HG03060 (cell line): ENCODE measurements at regions not wholly inside any gene's neighbourhood (a gene's known extent, or its start where the extent isn't known, plus 50 kb on each side); places are given as distances from the start of the nearest gene placed in this dataset.

Experiments used
- ATAC-seq: cut with Tn5 transposase; IDR thresholded peaks from one replicate; pipeline ENCODE4 v1.9.1; 2021; ENCODE audit warnings: low read depth, moderate number of reproducible peaks; ENCODE audit not compliant: unreplicated experiment

DNA sequence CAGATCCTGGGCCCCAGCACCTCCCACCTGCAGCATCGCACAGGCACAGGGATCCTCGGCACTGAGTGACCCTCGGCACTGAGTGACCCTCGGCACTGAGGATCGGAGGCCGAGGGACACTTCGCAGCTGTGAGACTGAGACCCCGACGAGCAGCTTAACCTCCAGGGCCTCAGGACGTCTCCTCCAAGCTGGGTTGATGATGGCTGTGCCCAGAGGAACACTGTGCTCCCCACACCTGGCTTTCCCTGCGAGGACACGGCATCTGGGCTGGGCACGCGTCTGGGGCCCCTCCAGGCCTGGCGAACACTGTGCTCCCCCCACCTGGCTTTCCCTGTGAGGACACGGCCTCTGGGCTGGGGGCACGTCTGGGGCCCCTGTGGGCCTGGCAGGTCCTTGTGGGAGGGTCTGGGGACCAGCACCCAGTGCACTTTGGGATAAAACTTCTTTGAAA, 158.3 kb upstream of the PPP2R2D start:
- ATAC-seq, result no peak

DNA sequence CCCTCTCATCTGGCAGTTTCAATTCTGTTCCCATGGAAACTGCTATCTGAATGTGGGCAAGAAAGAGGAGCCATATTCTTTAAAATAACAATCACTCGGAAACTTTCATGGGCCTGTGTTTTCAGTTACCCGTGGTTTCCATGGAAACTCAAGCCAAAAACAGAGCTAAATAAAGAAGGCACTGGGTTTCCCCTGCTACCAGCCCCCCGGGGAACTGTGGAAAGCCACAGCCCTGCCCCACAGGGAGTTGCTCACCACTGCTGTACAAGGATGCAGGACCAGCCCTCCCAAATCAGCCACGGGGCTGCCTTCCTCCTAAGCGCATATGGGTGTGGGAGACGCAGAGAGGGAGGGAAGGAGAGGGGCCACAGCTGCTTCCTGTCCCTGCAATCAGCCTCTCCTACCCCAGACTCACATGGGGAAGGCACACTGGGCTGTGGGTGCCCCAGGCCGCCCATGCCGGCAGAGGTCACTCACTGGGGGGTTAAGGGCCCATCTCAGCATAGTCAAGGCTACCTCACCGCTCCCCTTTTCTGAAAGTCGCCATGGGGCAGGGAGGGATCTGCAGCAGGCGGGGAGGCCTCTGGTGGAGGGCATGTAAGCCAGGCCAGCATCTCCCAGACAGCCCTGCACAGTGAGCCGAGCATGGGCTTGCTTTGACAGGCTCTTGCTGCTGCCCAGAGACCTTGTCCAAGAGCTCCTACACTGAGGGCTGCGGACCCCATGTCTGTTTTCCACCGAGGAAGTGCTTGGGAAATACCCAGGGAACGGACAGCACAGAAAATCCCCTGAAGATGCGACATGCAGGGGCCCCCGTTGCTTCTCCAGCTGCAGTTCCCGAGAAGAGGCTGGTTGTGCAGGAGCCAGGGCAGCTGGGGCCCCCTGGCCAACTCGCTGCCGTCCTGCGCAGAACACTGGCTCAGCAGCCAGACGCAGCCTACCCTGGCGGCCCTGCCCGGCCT, 157.3 kb upstream of the PPP2R2D start:
- peak; percentile 67 for ATAC-seq

DNA sequence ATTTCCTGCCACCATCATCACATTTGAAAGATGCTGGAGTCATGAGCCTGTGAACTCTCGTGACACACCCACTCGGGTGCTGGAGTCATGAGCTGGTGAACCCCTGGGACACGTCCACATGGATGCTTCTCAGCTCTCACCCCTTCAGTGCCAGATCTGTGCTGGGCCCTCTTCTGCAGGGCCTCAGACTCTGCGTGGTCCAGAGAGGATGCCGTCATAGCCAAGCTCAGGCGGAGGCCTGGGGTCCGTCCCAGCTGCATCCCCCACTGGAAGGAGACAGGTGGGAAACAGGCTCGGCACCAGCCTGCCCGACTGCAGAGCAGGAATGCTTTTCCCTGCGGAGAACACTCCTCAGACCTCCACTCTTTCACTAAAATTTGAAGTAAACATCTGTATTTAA, 156.5 kb upstream of the PPP2R2D start:
- no peak for ATAC-seq

DNA sequence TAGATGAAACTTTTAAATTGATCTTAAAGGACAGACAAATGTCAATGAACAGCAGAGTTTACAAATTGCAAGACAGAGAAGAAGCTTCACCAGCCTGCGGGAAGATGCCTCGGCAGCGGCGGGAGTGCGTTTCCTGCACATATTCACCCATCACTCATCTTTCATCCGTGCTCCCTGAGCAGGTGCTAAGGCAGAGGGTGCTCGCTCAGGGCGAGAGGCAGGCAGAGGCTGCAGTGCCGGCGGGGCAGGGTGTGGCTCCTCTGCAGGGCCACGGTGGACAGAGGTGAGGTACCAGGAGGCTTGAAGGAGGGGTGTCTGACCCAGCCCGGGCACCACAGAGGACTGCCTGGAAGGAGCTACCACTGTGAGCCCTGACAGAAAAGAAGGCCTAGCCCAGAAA, 155.2 kb upstream of the PPP2R2D start:
- no peak for ATAC-seq

DNA sequence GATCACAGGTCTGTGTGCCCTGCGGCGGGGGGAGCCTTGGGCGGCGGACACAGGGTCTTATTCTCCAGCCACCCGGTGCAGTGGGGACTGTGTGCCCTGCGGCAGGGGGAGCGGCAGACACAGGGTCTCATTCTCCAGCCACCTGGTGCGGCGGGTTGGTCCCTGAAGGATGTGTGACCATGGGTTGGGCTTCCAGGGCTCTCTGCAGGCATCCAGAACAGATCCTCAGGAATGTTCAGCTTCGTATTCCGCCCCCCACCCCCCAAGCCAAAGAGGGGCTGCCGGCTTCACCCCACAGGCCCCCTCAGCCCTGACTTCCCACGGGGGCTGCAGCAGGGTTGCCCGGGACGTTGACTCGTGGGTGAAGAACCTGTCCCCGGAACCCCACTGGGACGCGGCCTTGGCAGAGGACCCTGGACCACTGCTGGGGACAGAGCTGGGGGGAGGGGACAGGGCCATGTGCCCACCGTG, 154.5 kb upstream of the PPP2R2D start:
- no peak for ATAC-seq

DNA sequence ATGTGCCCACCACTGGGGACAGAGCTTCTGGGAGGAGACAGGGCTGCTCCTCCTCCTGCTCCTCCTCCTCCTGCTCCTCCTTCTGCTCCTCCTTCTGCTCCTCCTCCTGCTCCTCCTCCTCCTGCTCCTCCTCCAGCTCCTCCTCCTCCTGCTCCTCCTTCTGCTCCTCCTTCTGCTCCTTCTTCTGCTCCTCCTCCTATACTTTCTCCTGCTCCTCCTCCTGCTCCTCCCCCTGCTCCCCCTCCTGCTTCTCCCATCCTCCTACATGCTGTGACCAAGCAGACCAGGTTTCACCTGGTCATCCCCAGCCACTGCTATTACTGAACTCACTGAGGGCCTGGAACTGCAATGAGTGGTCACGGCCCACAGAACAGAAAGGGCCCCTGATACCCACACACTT, 154.0 kb upstream of the PPP2R2D start:
- no peak for ATAC-seq

DNA sequence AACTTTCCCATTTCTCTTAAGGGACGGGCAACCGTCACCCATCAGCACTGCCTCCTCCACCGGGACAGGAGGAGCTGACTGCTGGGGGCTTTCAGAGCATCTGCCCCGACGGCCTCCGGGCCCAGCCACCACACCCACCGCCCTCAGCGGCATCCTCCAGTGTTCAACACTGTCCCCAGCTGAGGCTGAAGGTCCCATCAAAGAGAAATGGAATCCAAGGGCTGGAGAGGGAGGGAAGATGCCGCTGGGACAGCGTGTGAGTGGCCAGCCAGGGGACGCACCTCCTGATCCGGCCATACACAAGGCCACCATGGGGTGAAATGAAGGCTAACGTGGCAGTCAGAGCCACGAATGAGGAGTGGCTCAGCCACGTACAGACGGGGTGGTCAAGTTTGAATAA, 153.6 kb upstream of the PPP2R2D start:
- ATAC-seq, result no peak

DNA sequence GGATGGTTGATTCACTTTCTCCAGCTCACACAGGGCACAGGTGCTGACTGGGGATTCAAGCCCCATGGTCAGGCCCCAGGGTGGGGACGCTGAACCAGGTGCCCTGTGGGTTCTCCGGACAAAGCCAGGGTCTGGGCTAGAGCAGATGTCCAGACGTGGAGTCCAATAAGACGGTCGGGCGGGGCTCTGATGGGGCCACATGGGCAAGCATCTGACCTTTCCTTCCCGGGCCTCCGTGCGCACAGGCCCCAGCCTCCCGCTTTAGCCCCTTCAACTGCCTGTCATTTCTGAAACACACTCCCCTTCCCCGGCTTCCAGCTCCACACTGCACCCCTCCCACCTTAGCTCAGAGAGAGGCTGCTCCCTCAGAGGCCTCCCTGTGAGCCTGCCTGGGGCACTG, 153.0 kb upstream of the PPP2R2D start:
- no peak for ATAC-seq

DNA sequence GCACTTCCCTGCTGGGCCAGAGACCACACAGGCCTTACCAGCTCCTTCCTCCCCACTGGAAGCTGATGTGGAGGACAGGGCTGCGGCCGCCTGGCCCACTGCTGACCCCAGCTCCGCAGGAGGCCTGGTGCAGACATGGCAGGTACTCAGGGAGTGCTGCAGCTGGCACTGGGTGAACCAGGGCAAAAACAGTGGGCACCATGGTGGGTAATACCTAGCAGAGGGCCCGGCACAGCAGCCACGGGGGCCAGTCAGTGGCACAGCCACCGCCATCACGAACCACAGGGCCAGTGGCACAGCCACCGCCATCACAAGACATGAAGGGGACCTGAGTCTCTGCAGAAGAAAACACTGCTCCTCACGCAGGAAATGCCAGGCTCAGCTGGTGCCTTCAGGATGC, 152.6 kb upstream of the PPP2R2D start:
- no peak for ATAC-seq

DNA sequence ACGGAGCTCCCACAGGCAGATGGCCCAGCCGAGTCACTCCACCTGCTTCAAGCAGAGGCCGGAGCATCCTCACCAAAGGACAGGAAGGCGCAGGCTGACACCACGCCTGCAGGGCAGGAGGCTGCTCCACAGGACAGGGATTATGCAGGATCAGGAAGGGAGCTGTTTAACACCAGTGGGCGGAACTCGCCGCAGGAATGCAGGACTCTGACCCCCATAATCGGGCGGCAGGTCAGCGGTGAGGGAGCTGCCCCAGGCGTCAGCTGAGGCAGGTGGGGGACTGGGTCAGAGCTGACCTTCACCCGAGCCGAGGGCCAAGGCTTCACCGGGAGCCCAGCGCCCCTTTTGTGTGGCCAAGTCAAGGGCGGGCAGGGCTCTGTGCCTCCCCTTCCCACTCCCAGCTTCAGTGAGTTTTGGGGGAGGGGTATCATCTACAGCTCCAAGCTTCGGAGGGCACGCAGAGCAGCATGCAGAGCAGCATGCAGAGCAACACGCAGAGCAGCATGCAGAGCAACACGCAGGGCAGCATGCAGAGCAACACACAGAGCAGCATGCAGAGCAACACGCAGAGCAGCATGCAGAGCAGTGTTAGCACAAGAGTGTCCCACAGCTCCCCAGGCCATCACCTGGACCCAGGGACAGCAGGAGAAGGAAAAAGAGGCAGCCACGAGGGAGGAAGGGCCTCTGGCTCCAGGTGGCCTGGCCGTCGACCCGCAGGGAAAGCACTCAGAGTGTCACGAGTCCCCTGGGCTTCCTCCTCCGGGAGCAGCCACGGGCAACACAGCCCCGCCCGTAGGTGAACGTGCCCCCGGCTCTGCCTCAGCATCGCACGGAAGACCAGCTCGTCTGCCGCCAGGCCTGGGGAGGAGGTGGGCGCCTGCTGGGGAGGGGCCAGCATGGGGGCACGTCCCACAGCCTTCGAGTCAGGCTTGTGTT, 151.7 kb upstream of the PPP2R2D start:
- ATAC-seq, result no peak

DNA sequence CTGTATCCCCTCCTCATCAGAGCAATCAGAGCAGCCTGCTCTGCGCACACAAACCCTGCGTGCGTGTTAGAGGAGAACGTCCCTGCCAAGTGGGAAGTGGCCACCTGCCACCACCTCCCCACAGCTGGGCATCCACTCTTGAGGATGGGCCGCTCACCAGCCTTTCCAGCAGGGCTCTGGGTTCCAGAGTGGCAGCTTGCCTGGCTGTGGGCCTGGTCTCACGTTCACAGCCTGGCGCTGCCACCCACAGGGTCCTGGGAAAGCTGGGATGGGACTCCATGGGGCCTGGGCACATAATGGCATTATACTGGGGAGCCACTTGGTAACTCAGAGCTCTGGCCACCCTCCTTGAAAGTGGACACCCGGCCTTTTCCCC, 151.1 kb upstream of the PPP2R2D start:
- no peak for ATAC-seq

DNA sequence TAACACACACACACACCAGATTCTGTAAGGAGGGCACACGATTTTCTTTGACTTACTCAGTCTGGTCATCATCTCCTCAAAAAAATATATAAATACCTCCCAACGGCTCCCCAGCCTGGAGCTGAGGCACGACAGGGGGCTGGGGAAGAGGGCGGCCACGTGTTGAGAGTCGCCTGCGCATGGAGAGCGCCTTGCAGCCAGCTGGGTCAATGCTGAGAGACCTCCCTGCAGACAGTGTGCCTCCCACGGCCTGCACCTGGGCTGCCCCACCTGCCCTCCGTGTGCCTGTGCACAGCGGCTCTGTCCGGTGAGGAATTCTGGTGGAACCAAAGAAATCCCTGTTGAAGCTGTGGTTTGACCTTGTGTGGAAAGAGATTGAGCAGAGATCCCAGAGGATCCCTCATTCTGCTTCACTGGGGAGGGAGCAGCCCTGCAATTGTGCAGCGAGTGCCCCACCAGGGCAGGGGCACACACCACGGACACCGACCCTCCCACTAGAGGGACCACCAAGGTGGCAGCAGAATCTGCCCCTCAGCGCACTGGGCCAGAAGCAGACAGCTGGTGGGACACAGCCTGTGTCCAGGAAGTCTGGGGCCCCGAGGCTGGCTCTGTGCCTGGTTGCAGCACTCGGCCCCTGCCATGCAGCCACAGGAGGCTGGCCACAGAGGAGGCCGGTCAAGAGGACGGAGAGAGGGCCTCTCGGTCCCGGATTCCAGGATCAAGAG, 150.5 kb upstream of the PPP2R2D start:
- ATAC-seq, result no peak

DNA sequence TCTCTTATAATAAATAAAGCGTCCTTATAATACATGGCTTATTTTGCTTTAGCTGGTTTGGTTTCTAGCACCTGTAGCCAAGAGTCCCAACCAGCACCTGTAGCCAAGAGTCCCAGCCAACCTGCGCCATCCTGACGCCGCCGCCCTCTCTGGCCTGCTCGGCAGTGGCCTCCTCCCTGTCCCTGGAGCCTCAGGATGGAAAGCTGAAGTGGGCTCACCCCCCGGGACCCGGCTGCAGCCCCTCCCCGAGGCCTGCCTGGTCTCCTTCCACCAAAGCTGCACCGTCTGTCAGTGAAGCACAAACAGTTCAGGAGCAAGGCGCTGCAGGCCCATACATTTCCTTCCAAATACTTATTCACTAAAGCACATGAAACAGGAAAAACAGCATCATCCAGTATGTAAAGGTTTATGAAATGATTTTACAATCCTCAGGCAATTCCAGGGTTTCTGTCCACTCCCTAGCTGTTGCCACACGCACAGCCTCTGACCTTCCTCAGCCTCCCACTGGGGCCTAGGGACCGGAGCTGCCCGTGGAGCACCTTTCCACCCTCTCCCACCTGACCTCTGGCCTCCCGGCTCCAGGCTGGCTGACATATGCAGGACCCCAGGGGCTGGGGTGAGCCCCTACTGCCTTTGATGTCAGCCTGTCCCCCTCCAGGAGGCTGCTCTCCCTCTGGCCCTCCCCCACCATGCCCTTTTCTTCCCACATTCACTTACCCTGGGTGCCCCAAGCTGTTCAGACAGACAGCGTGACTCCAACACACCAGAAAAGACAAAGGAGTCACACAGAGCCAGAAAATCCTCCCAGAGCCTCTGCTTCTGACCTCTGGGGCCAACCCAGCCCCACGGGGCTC, 149.6 kb upstream of the PPP2R2D start:
- ATAC-seq, result no peak

DNA sequence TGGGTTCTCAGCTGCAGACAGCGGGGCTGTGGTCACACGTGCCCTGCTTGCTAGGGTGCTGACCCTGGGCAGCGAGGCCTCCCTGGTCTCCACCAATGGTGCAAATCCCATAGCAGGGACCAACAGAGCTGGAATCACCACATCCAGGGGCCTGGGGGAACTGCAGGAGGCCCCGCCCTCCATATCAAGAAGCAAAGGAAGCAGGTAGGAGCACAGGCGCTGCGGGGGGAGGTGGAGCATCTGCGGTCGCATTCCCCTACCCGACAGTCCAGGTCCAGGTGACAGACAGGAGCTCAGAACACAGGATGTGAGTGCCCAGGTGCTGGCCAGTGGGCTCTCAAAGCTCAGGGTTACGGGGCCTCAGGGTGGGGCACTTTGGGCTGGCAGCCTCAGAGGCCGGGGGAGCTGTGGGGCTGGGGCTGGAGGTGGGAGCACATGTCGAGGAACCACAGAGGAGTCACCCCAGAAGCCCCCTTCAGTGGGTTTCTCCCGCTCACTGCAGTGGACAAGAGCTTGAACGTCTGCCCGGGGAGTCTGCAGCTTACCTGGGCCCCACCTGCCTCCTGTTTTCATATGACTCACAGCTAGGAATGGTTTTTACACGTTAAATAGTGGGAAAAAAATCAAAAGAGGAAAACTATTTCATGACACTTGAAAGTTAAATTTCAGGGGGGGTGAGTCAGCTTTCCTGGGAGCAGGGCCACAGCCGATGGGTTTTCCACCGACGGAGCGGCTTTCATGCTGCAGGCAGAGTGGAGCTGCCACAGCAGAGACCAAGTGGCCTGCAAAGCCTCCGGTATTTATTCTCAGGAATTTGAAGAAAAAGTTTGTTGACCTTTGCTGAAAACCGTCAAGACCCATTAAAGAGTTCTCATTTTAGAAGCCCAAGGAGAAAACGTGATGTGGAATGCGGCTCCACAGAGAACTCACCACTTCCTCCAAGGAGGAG, 148.7 kb upstream of the PPP2R2D start:
- no peak for ATAC-seq

DNA sequence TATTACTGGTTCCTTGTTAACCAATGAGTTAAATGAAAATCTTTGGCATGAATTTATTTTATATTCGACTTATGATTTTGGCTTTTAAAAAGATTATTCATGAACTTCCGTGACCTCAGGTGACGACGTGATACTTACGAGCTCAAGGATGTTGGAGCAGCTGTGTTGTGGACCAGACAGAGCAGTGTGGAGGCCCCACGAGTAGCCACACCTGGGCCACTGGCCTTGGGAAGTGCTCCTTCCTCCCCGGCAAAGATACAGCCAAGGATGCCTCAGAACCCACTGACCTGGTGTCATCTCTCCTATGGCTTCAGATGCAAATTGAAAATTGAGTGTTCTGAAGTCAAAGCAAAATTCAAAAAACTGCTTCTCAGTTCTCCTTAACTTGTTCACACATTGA, 147.5 kb upstream of the PPP2R2D start:
- ATAC-seq, result no peak

DNA sequence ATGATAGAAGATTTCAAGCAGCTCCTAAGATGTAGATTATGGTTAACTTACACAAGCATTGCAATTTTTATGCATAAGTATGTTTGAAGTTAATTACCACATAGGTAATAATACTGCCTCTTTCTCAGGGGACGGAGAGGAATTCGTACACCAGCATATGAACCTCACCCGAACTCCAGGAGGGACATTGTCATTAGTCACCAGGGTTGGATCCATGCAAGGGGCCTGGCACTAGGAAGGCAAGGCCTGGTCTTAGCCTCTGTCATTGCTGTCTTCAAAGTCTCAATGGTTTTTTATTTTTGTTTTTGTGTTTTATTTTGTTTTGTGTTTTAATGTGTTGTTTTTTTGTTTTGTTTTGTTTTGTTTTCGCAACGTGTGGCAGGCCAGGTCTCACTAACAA, 145.6 kb upstream of the PPP2R2D start:
- no peak for ATAC-seq

DNA sequence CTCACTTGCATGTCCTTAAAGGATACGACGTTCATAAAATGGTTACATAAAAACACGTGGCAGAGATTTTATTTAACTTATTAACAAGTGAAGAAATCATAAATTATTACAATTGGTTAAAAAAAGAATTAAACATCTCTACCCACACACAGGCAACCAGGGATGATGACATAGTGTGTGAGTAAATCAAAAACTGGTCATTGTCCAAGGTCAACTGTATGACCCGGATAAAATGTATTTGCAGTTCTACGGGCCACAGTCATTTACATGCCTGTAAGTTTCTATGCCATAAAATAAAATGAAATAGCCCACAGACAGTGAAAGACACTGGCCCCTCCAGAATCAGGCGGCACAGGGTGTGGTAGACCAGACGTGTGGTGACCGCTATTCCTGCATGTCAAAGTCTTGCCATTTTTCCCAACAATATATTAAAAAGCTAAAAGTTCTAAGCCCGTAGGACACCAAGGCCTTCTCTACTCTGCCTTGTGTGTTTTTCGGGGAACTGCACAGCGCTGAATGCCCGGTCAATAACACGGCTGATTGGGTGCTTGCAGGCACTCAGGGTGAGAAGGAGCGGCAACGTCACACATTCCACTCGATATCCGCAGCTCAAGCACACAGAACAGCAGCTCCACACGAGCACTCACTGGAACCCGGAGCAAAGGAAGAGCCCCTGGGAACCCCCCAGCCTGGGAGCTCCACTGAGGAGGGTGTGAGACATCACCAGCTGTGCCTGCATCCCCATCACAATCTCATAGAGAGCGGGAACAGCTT, 143.3 kb upstream of the PPP2R2D start:
- no peak for ATAC-seq
